ENCODE measurements at regions not wholly inside any gene's neighbourhood (a gene's known extent, or its start where the extent isn't known, plus 50 kb on each side); places are given as distances from the start of the nearest gene placed in this dataset.

DNA sequence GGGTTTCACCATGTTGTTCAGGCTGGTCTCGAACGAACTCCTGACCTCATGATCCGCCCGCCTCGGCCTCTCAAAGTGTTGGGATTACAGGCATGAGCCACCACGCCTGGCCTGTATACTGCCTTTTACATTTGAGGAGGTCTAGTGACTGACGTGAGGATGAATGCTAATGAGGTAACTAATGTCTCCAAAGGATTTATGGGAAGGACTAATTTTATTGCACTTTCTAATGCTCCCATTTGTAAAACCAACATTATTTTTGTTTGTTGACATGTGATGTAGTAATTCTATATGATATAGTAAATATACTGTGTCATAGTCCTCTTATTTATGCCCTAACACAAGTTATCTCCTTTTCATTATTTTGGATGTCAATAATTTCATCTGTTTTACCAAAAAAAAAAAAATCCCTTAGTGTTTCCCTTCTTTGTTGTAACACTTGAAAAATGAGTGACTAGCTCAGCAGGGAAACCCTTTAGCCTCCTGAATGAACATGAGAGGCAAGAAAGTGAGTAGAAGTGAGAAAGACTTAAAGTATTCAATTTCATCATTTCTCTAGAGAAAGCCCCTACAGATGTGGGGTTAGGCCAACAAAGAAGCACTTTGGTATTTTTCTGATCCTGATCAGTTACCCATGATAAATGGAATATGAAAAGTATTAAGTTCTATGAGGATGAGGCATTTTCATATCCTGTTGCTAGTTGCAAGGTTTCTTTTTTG, 596.9 kb upstream of the PCDH15 start:
- no peak overlapping the region for H3K9ac ChIP-seq (ENCODE audit: control insufficient read depth, insufficient read depth, low read length)
- no peak overlapping the region for H3K4me2 ChIP-seq (ENCODE audit: control insufficient read depth, insufficient read depth)
- H2AFZ ChIP-seq (ENCODE audit: control insufficient read depth, low read depth, low read length), result no peak overlapping the region
- ChIA-PET CTCF (no interaction called here), RAD21 (ENCODE audit: unreplicated experiment) (no interaction called here), SMC1A (ENCODE audit: uncharacterized antibody, unreplicated experiment) (no interaction called here), POLR2A (no interaction called here)
- intact Hi-C loops (cut with micrococcal nuclease; ENCODE audit: unreplicated experiment) (no loop called here), in situ Hi-C loops (cut with MboI) (no loop called here)
- no peaks in the 10 kb centered on the region for H3K36me3 ChIP-seq (ENCODE audit: control insufficient read depth in 2 of 2, insufficient read depth in 2 of 2, low read length in 1 of 2)
- TF ChIP-seq MTA2 (IDR thresholded peaks at IDR 0.05; ENCODE audit: low read depth), result no peak
- no peak for TF ChIP-seq MYC (IDR thresholded peaks at IDR 0.05; ENCODE audit: insufficient read depth, insufficient read length, insufficient replicate concordance, low read length, severe bottlenecking)
- TF ChIP-seq RELA (IDR thresholded peaks at IDR 0.05; ENCODE audit: borderline replicate concordance, partially characterized antibody), result no peak
- TF ChIP-seq, protein P1, sequence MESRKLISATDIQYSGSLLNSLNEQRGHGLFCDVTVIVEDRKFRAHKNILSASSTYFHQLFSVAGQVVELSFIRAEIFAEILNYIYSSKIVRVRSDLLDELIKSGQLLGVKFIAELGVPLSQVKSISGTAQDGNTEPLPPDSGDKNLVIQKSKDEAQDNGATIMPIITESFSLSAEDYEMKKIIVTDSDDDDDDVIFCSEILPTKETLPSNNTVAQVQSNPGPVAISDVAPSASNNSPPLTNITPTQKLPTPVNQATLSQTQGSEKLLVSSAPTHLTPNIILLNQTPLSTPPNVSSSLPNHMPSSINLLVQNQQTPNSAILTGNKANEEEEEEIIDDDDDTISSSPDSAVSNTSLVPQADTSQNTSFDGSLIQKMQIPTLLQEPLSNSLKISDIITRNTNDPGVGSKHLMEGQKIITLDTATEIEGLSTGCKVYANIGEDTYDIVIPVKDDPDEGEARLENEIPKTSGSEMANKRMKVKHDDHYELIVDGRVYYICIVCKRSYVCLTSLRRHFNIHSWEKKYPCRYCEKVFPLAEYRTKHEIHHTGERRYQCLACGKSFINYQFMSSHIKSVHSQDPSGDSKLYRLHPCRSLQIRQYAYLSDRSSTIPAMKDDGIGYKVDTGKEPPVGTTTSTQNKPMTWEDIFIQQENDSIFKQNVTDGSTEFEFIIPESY (IDR thresholded peaks at IDR 0.05), result no peak
- TF ChIP-seq NR2F1 (conservative IDR thresholded peaks at IDR 0.05), result no peak
- TF ChIP-seq, protein P2, sequence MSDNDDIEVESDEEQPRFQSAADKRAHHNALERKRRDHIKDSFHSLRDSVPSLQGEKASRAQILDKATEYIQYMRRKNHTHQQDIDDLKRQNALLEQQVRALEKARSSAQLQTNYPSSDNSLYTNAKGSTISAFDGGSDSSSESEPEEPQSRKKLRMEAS (IDR thresholded peaks at IDR 0.05; ENCODE audit: low read depth, low read length), result no peak
- no peak for TF ChIP-seq POLR2A (IDR thresholded peaks at IDR 0.05; ENCODE audit: low read depth, low read length)
- no peak for TF ChIP-seq SMC3 (IDR thresholded peaks at IDR 0.05; ENCODE audit: borderline replicate concordance, low read length)
- no peak for TF ChIP-seq CHD4 (IDR thresholded peaks at IDR 0.05)
- no peak for TF ChIP-seq POLR2AphosphoS5 (IDR thresholded peaks at IDR 0.05; ENCODE audit: low read length)
- no peak for TF ChIP-seq GATAD2B (conservative IDR thresholded peaks at IDR 0.05; ENCODE audit: low read depth)
- TF ChIP-seq NR2C2 (IDR thresholded peaks at IDR 0.05; ENCODE audit: borderline replicate concordance, control insufficient read depth, insufficient read length, low read depth), result no peak
- FAIRE-seq (no peak), ATAC-seq (peak; percentile 36; the same call in 1 of the 3 replicates), DNase-seq (ENCODE audit: low read depth, low spot score) (no peak)
- no TSS peak for BruUV-seq (replicated peaks)
- no peaks in the 10 kb centered on the region for H3K9me3 ChIP-seq (replicated peaks; ENCODE audit: control insufficient read depth, insufficient read depth, low read length)
- H3K4me3 ChIP-seq, result no peak overlapping the region
- no peaks in the 10 kb centered on the region for H3K4me1 ChIP-seq (ENCODE audit: control insufficient read depth, insufficient read depth, low read length)
- H4K20me1 ChIP-seq (ENCODE audit: control insufficient read depth, insufficient read depth), result no peaks in the 10 kb centered on the region
- H3K27ac ChIP-seq (ENCODE audit: control insufficient read depth, insufficient read depth), result no peak overlapping the region
- WGBS (ENCODE audit: insufficient coverage, insufficient replicate concordance, low lambda C conversion rate, missing lambda C conversion rate), result 5% methylated on average over 7 of the region's 7 CpGs
- no peaks in the 10 kb centered on the region for H3K27me3 ChIP-seq (replicated peaks in 1 of 2; ENCODE audit: control insufficient read depth in 2 of 2, insufficient read depth in 2 of 2, low read length in 1 of 2)
- H3K79me2 ChIP-seq (ENCODE audit: control insufficient read depth, insufficient read depth, low read length), result no peaks in the 10 kb centered on the region
